SH-SY5Y (cell line): ENCODE measurements at regions not wholly inside any gene's neighbourhood (a gene's known extent, or its start where the extent isn't known, plus 50 kb on each side); places are given as distances from the start of the nearest gene placed in this dataset.

ENCODE experiments used
- GATA2 ChIP-seq: IDR thresholded peaks from 2 replicates; pipeline ENCODE4 v1.6.1; 2011; ENCODE audit warnings: mild to moderate bottlenecking, low read depth, low read length
- GATA3 ChIP-seq: IDR thresholded peaks from 2 replicates; pipeline ENCODE4 v1.6.1; 2011; ENCODE audit warnings: low read depth, mild to moderate bottlenecking, low read length, moderate library complexity

DNA sequence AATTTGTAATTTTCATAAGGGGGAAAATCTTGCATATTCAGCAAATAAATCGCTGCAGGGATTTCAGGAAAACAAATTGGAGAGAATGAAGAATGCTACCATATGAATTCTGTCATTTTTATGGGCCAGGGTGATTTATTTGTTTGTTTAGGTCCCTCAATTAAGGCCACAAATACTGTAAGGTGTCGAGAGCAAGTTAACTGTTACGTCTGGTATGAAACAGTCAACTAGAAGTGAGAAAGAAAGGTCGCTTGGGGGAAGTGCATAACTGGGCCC lies 166.9 kb upstream of the TSHZ2 start:
- TF ChIP-seq GATA2 (no peak), GATA3 (no peak)
